ENCODE measurements at regions not wholly inside any gene's neighbourhood (a gene's known extent, or its start where the extent isn't known, plus 50 kb on each side); places are given as distances from the start of the nearest gene placed in this dataset.
A peak's percentile ranks its signal among the peaks of the same experiment; 100 is the strongest.

GRCh38 chr22:49292909-49293308 is 534.8 kb downstream of the BRD1 start:
- no peak for DNase-seq

- no peak for DNase-seq
These were observed 535.9 kb downstream of the BRD1 start for GRCh38 chr22:49291781-49292180.

DNA sequence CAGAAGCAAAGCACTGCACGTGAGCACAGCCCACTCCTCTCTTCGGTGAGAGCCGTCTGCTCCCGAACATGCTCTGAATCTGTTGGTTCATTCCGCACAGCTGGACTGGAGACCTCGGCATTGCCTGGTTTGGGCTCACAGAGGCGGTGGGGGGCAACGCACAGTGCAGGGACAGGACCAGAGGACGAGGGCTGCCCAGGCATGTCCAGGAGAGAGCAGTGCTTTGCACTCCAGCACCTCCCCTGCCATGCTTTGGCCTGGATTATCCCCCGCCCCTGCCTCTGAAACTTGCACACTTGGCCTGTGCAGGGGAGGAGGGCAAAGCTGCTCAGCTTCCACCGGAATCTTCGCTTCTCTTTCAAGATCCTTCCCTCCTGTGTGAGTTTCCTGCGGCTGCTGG is 536.5 kb downstream of the BRD1 start:
- no peak for DNase-seq

GRCh38 chr22:49290711-49291110 is 537.0 kb downstream of the BRD1 start:
- DNase-seq = no peak

GRCh38 chr22:49289822-49290679 is 537.6 kb downstream of the BRD1 start:
- DNase-seq = no peak

DNA sequence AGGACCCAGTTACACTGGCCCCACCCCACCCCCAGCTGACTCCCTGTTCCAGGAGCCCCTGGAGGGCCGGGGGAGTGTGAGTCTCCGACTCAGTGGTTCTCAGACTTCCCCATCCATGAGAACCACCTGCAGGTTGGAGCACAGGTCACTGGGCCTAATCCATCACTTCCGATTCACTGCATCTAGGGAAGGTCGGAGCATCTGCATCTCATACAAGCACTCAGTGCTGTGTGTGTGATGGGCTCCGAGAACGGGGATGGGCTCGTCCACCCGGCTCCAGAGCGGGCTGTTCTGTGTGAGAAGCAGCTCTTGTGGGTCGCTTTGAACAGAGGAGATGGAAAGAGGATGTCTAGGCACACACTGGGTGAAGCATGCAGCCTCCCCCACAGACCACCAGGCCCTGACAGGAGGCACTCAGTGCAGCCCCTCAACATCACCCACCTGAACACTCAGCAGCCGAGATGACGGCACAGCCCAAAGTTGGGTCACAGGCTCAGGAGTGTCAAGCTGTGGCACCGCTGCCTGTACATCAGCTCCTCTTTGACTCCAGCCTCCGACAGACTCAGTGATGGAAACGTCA is 541.4 kb downstream of the BRD1 start:
- no peak for DNase-seq

DNA sequence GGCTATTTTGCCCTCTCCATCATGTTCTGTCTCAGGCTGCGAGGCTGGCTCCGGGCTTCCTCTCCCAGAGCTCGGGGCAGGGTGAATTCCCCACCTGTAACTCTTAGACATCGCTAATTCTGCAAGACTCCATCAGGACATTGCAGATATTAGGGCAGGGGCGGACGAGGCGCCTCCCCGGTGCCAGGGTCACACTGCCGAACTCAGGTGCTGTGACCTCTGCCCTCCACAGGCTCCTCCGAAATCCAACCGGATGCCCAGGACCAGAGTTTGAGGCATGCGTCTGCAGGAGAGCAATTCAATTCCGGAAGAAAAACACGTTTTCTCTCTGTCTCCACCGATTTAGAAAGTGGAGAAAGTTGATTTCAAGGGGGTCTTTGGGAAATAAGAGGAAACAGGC is 542.7 kb downstream of the BRD1 start:
- no peak for DNase-seq

GRCh38 chr22:49284056-49284784 is 543.5 kb downstream of the BRD1 start:
- DNase-seq = no peak

DNA sequence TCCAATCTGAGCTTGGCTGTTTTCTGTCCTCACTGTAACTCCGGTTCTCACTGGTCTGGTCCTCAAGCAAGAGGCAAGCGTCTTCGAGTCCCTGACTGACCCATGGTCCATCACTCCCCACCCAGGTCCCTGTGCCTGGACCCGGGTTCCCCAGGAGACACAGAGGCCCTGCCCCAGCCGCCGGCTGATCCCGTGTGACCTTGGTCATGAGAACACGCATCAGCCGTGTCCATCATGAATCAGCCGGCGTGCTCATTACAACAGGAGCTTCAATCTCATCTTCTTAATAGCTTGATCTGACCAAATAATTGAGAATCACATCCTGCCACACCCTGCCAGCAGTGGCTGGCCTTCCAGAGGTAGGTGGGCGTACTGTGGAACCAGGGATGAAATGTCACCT is 545.1 kb downstream of the BRD1 start:
- no peak for DNase-seq

DNA sequence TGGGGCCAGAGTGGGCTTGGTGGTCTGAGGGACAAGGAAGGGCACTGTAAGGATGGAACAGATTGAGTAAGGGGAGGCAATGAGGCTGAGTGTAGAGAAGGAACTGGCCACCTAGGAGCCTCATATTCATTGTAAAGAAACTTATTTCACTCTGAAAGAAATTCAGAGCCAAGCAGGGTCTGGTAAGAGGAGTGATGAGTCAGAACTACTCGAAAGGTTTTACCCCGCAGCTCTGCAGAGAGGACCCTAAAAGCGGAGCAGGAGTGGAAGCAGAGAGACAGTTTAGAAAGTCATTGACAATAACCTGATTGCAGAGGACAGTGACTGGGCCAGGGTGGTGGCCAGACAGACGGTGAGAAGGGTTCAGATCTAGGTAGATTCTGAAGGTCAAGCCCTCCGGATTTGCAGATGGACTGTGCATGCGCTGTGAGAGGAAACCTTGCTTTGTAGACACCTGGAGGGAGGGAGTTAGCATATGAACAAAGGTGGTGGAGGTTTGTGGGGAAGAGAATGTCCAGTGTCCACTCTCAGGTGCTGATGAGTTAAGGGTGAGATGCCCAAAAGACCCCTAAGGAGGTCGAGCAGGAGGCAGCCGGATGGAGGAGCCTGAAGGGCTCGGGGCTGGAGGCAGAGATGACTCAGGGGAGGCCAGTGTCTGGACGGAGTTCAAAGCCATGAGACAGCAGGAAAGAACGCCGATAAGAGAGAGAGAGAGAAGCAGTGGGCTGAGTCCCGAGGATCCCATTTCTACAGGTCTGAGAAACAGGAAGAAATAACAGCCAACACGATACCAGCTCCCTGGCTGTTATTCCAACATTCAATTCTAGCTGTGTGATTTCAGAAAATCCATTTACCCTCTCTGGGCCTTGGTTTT is 546.0 kb downstream of the BRD1 start:
- DNase-seq = no peak

GRCh38 chr22:49278340-49278739 is 549.3 kb downstream of the BRD1 start:
- DNase-seq = no peak

- no peak for DNase-seq
These were observed 551.1 kb downstream of the BRD1 start for GRCh38 chr22:49276567-49276966.

- DNase-seq = no peak
These were observed 552.8 kb downstream of the BRD1 start for GRCh38 chr22:49274754-49275380.

DNA sequence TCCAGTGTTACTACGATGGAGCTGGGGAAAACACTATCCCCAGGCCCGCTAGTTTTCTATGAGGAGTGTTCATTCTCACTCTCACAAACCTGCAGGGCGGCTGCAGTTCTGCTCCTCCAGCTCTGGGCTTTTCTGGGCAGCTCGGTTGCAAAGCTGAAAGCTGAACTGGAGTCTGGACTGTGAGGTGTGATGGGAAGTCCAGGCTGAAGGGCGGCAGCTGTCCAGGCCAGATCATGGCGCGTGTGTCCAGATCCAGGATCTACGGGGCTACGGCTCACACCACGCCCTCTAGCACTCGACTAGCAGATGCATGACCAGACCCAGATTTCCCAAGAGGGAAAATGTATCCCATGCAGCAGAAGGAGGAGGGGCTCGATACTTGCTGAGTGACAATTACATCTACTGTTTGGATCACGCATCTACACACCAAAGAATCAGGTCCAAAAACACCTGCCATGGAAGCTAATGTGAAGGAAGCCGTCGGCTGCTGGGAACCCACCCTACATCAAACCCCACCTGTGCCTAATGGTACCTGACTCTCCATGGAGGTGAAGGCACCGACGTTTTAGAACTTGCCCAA is 555.0 kb downstream of the BRD1 start:
- no peak for DNase-seq

- DNase-seq = no peak
These were observed 555.8 kb downstream of the BRD1 start for GRCh38 chr22:49271831-49272230.

DNA sequence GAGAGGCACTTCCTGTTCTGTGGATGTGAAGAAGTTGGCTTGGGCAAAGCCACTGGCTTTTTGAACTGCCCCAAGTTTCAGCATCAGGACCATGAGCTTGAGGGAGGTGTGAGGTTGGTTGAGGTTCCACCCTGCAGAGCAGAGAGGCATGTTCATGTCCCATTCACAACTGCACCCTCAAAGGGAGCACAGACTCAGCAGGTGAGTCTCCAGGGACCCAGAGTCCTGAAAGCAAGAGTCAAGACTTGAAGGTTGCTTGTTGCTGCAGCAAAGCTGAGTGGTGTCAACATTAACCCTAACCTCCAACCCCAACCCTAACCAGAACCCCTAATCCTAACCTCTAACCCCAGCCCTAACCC is 556.3 kb downstream of the BRD1 start:
- DNase-seq = no peak

DNA sequence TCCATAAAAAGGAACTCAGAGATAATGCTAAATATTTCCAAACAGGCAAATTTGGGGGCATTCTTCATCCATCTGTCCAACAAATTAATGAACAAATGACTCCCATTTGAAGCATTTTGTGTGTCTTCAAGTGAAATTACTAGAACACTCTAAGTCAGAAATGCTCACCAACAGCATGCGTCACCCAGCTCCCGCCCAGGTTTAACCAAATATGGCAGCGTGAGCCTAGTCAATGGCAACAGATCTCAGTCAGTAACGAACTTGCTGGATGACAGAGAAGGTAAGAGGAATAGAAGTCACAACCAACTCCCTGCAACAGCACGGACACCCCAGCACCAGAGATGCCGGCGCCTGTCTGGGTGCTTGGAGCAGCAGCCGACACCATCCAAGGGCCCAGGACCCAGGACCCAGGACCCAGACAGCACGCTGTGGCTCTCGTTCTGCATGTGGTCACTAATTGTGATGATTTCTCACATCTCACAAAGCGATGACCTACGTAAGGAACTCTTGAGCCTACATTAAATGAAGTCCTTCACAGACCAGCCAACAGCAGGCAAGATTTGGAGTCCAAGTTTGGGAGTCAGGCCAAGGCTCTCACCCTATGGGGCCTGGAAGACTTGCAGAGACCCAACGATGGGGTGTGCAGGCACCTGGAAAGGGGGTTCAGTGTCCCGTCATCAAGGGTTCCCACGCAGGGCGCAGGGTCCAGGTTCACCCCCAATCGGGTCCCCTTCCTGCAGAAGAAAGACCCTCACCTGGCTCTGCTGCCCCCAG is 556.9 kb downstream of the BRD1 start:
- DNase-seq = no peak

GRCh38 chr22:49269928-49270327 is 557.7 kb downstream of the BRD1 start:
- DNase-seq = no peak

- DNase-seq = peak; percentile 48
These were observed 558.3 kb downstream of the BRD1 start for GRCh38 chr22:49269371-49269770.

DNA sequence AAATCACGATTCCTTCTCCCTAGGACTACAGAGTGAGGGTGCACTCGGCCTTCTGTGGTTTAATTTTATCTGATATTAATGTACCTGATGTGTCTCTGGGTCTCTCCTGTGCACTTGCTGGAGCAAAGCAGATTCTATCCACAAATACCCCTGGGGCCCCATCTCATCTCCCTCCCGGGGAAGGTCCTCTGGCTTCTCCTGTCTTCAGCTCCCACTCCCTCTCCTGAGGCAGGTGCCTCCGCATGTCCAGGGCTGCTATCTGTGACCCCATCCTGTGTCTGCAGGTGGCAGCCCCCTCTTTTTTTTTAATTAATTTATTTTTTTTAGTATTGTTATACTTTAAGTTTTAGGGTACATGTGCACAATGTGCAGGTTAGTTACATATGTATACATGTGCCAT is 558.7 kb downstream of the BRD1 start:
- DNase-seq = no peak

DNA sequence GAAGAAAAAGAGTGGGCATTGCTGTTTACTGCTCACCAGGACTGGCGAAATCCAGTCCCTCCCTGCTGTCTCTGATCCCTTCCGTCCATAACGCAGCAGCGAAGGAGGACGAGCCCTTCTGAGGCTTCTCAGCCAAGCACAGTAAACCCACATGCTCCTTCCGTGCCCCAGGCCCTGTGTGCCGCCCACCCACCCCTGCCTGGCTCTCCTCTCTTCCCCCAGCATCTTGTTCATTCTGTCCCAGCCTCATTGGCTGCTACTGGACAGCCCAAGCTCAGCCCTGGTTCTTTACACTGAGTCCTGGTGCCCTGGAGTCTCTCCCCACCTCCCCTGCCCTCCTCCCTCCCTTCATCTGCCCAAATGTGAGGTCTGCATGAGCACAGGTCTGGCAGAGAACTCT is 559.7 kb downstream of the BRD1 start:
- DNase-seq = no peak
